AG04449 (cell line): ENCODE measurements at regions not wholly inside any gene's neighbourhood (a gene's known extent, or its start where the extent isn't known, plus 50 kb on each side); places are given as distances from the start of the nearest gene placed in this dataset.

Source experiments
- CTCF ChIA-PET: fragments of 350-600 bp; formaldehyde crosslinking; extraction: SDS; loops from one replicate; lab custom pipeline; 2021; ENCODE audit warnings: antibody characterized with exemption; lab: Yijun Ruan, JAX
- POLR2A ChIA-PET: fragments of 400-600, 350-600 bp; formaldehyde crosslinking; extraction: SDS; loops from one replicate; lab custom pipeline; 2020; ENCODE audit warnings: antibody characterized with exemption, inconsistent platforms; lab: Yijun Ruan, JAX
- DNase-seq: peaks from one replicate; pipeline ENCODE4 v3.0.0-alpha.2; 2010; ENCODE audit warnings: low read depth, low spot score
- H3K4me3 ChIP-seq: 2 replicates; pipeline ENCODE4 v1.5.1; 2011; ENCODE audit warnings: low read depth, mild to moderate bottlenecking, control low read depth, low read length
- TF ChIP-seq, protein P1 (sequence below): IDR thresholded peaks from one replicate; pipeline ENCODE4 v1.5.1; 2011; ENCODE audit warnings: mild to moderate bottlenecking, moderate library complexity, low read length, control low read depth, inconsistent platforms; ENCODE audit not compliant: insufficient read depth; ENCODE audit errors: missing control alignments

DNA sequence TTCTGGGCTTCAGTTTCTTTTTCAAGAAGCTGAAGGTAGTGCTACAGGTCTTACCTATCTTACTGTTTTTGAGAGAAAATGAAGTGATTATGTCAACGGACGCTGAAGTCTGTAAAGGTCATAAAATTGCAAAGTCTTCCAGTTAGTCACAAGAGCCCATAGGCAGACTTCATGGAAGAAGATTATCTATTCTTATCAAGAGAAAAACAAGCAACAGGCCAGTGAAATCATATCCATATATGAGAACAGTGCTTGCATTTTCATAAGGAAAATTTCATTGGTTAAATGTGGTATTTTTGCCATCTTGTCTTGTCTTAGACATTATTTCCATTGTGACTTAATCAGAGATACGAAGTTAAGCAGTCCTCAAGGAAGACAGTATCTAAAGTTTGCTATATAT, 412.7 kb upstream of the SEL1L start:
- no peak overlapping the region for H3K4me3 ChIP-seq
- DNase-seq, result no peak
- TF ChIP-seq, protein P1, sequence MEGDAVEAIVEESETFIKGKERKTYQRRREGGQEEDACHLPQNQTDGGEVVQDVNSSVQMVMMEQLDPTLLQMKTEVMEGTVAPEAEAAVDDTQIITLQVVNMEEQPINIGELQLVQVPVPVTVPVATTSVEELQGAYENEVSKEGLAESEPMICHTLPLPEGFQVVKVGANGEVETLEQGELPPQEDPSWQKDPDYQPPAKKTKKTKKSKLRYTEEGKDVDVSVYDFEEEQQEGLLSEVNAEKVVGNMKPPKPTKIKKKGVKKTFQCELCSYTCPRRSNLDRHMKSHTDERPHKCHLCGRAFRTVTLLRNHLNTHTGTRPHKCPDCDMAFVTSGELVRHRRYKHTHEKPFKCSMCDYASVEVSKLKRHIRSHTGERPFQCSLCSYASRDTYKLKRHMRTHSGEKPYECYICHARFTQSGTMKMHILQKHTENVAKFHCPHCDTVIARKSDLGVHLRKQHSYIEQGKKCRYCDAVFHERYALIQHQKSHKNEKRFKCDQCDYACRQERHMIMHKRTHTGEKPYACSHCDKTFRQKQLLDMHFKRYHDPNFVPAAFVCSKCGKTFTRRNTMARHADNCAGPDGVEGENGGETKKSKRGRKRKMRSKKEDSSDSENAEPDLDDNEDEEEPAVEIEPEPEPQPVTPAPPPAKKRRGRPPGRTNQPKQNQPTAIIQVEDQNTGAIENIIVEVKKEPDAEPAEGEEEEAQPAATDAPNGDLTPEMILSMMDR, result no peak
- CTCF ChIA-PET, result no interaction called here
- POLR2A ChIA-PET, result no interaction called here

DNA sequence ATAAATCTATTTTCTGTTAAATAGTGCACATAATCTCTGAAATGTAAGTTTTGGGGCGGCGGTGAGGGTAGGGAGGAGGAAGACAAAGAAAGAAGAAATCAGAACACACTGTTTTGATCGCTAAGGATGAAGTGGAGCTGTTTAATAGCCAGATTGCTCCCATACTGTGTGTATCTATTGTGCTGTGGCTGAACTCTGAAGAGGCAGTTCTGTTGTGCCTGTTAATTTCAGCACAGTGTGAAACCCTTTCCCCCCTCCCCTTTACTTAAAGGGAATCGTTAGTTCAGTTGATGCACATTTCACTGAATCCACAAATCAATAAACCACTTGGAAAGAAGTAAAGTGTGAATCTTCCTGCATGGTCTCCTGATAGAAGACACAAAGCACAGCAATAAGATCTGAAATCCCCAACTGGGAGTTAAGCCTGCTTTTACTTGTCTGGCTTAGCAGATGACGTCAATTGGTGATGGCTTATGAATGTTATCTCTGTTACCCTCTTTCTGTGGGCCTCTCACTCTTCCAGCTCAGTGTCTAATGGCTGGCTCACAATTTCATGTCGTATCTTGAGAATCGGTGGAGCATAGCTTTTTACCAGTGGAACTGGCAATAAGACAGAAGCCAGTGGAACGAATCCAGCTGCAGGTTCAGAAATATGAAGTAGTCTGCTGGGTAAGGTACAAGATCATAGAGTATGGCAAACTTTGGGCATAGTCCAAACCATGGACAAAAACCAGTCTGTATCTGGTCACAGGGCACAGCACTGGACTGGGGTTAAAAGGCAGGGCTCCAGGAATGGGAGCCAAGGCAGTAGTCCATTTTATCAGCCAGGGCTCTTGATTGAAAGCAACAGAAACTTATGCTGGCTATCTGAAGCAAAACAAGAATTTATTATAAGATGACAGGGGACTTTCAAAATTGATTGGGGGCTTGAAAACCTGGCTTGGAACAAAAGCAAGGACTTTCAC, 413.5 kb upstream of the SEL1L start:
- ChIA-PET POLR2A (no interaction called here), CTCF (no interaction called here)
- no peak for DNase-seq
- TF ChIP-seq, protein P1, result no peak
- no peak overlapping the region for H3K4me3 ChIP-seq

DNA sequence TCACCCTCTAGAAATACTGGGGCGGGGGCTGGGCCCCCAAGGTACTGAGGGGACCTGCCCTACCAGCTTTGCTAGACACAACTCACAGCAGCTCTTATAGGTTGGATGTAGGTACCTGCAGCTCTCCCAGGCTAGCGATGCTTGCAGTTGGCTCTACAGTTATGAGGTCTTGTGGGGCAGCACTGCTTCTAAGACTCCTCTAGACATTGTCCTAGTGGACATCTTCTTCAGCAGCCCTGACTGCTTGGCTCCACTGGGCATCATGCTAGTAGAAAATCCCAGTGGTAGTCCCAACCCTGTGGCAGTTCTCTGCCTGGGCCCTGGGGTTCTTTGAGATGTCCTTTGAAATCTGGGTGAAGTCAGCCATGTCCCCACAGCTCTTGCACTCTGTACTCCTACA, 419.3 kb upstream of the SEL1L start:
- no peak for DNase-seq
- CTCF ChIA-PET, result no interaction called here
- no peak overlapping the region for H3K4me3 ChIP-seq
- POLR2A ChIA-PET, result no interaction called here
- TF ChIP-seq, protein P1, result no peak

DNA sequence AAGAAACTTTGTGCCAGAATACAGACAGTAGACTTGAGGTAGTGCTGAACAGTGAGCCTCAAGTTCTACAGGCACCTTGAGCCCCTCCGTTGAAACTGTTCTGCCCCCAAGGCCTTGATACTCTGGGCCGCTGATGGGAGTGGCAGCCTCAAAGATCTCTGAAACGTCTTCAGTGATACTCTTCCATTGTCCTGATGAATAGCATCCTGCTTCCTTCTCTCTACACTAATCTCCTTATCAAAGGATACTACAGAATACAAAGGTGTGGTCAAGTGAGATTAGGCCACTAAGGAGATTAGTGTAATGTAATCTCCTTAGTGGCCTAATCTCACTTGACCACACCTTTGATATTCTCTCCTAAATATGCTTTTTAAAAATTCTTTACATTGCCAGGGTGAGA, 419.8 kb upstream of the SEL1L start:
- DNase-seq, result no peak

DNA sequence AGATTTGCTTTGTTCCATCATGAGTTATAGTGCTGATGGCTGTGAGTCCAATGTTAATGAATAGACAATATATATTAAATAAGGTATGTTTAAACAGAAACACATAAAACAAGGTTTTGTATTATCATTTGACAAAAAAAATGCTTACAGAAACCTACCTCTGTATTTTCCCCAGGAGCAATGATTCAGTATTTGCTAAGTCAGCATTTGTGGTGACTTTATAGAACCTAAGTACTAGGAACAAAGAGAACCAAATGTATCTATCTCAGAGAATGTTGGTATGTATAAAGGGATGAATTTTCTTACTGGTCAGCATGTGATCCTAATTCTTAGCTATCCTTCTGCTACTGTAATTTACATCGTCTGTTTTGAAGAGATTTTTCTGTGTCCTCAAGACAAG, 421.5 kb upstream of the SEL1L start:
- CTCF ChIA-PET, result no interaction called here
- POLR2A ChIA-PET, result no interaction called here
- TF ChIP-seq, protein P1, result no peak
- DNase-seq, result no peak
- H3K4me3 ChIP-seq, result no peak overlapping the region

More for the DNA sequence above, 419.8 kb upstream of the SEL1L start:
- CTCF ChIA-PET, result no interaction called here
- no peak overlapping the region for H3K4me3 ChIP-seq
- TF ChIP-seq, protein P1, result no peak
- POLR2A ChIA-PET, result no interaction called here

DNA sequence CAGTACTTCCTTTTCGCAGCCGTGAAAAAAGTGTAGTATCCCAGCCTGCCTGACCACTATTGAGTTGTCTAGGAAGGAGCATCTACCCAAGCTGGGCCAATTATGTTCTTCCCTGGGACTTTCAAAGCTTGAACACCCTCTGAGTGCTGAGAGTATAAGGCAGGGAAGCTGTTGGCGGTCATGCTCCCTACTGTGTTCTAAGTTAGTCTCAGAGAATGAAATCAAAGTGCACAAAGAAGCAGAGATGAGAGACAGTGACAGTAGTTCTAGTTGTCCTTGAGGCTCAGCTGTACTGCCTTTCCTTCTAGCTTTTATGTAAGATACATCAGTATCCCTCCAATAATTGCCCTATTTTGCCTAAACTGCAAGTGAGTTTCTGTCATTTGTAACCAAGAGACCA, 427.1 kb upstream of the SEL1L start:
- POLR2A ChIA-PET, result no interaction called here

More for the DNA sequence above, 427.1 kb upstream of the SEL1L start:
- no peak for DNase-seq
- CTCF ChIA-PET, result no interaction called here
- H3K4me3 ChIP-seq, result no peak overlapping the region
- TF ChIP-seq, protein P1, result no peak
